ENCODE measurements at regions not wholly inside any gene's neighbourhood (a gene's known extent, or its start where the extent isn't known, plus 50 kb on each side); places are given as distances from the start of the nearest gene placed in this dataset.

DNA sequence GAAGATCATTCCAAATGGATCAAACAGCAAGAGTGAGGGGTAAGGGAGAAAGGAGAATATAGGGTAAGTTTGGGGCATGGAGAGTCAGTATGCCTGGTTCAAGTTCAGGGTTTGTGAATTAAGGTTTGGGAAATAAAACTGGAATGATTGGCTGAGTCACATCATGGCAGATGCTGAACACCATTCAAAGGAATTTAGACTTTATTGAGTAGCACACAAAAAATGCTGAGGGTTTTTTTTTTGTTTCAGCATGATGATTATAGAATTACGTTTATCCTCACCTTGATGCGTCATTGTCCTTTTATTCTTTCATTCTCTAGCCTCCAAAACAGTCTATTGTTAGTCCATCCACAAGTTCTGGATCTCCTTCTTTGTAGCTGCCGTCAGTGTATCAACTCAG, 220.0 kb upstream of the UMPS start:
- DNase-seq: no peak
- Histone ChIP-seq H3K4me3 (ENCODE audit: low read depth, low read length) (no peak overlapping the region), H3K27me3 (replicated peaks; ENCODE audit: control insufficient read depth, insufficient read depth, low read length) (no peaks in the 10 kb centered on the region), H3K9me3 (no peaks in the 10 kb centered on the region), H3K4me1 (peaks cover 10% of the 10 kb centered on the region; the same call in 1 of the 2 replicates), H3K36me3 (ENCODE audit: control insufficient read depth, insufficient read depth, low read length) (no peaks in the 10 kb centered on the region)
- Mint-ChIP-seq H3K36me3 (ENCODE audit: insufficient read depth, unreplicated experiment) (no peaks in the 10 kb centered on the region), H3K27me3 (ENCODE audit: insufficient read depth, unreplicated experiment) (peaks cover 6% of the 10 kb centered on the region), H3K9me3 (ENCODE audit: unreplicated experiment) (no peaks in the 10 kb centered on the region), H3K27ac (ENCODE audit: unreplicated experiment) (no peak overlapping the region), H3K4me3 (ENCODE audit: unreplicated experiment) (no peak overlapping the region), H3K4me1 (ENCODE audit: low read depth, unreplicated experiment) (peaks cover 9% of the 10 kb centered on the region)
- TF ChIP-seq, protein P1, sequence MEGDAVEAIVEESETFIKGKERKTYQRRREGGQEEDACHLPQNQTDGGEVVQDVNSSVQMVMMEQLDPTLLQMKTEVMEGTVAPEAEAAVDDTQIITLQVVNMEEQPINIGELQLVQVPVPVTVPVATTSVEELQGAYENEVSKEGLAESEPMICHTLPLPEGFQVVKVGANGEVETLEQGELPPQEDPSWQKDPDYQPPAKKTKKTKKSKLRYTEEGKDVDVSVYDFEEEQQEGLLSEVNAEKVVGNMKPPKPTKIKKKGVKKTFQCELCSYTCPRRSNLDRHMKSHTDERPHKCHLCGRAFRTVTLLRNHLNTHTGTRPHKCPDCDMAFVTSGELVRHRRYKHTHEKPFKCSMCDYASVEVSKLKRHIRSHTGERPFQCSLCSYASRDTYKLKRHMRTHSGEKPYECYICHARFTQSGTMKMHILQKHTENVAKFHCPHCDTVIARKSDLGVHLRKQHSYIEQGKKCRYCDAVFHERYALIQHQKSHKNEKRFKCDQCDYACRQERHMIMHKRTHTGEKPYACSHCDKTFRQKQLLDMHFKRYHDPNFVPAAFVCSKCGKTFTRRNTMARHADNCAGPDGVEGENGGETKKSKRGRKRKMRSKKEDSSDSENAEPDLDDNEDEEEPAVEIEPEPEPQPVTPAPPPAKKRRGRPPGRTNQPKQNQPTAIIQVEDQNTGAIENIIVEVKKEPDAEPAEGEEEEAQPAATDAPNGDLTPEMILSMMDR (IDR thresholded peaks at IDR 0.05; ENCODE audit: insufficient read depth in 1 of 2, low read depth in 1 of 2, low read length in 1 of 2, severe bottlenecking in 1 of 2, unreplicated experiment in 1 of 2): no peak
- BruUV-seq (replicated peaks): no TSS peak
- ChIA-PET CTCF (interaction anchor here (0.7 kb wide), 1 partner anchor 34 kb away, joined by 3 read pairs; no protein-coding TSS in a partner anchor), POLR2A (no interaction called here)
- intact Hi-C loops (cut with micrococcal nuclease; ENCODE audit: unreplicated experiment): no loop called here

DNA sequence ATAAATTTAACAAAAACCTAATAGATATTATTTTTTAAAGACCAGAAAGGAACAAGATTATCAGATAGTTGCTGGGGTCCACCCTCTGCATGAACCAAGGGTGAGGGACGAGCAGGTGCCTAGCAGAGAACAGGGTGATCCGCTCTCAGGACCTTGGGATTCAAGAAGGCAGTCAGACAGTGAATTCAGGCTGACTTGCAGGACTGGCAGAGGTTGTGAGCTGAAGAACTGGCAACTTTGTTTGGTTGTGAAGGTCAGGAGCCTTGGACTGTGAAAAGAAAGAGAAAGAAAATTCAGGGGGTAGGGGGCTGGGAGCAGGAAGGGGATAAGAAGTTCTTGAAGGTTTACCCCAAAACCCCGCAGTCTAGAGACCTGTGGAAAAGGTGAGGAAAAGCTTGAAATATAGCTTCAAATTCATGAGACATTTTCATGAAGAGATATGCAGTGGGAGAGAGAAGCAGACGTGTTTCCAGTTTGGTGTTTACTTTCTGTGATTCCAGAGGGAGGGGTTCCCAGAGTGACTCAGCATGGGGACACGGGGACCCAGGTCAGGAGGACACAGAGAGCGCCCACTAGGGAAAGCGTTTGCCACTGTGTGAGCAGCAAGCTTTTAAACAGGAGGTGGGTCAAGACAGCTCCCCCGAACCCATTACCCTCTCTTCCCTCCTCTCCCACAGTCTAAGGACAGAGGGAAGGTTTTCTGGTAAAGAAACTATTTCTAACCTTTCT, 217.2 kb upstream of the UMPS start:
- Histone ChIP-seq H3K4me3 (ENCODE audit: low read depth, low read length) (0 out of 2 replicates have a peak overlapping the region, but pooled peaks have one; percentile 7), H3K9me3 (no peaks in the 10 kb centered on the region), H3K36me3 (ENCODE audit: control insufficient read depth, insufficient read depth, low read length) (no peaks in the 10 kb centered on the region), H3K4me1 (peaks cover 10% of the 10 kb centered on the region; the same call in 1 of the 2 replicates), H3K27me3 (replicated peaks; ENCODE audit: control insufficient read depth, insufficient read depth, low read length) (no peaks in the 10 kb centered on the region)
- Mint-ChIP-seq H3K4me1 (ENCODE audit: low read depth, unreplicated experiment) (peaks cover 9% of the 10 kb centered on the region), H3K36me3 (ENCODE audit: insufficient read depth, unreplicated experiment) (no peaks in the 10 kb centered on the region), H3K27ac (ENCODE audit: unreplicated experiment) (peak overlapping the region; percentile 49), H3K9me3 (ENCODE audit: unreplicated experiment) (no peaks in the 10 kb centered on the region), H3K4me3 (ENCODE audit: unreplicated experiment) (peak overlapping the region; percentile 48), H3K27me3 (ENCODE audit: insufficient read depth, unreplicated experiment) (peaks cover 9% of the 10 kb centered on the region)
- no TSS peak for BruUV-seq (replicated peaks)
- POLR2A ChIA-PET: no interaction called here
- intact Hi-C loops (cut with micrococcal nuclease; ENCODE audit: unreplicated experiment): no loop called here
- DNase-seq: peak; percentile 60 to 65
- CTCF ChIA-PET: interaction anchor here (0.7 kb wide), 1 partner anchor 185 kb away, joined by 3 read pairs; no protein-coding TSS in a partner anchor
- TF ChIP-seq, protein P1 (IDR thresholded peaks at IDR 0.05; ENCODE audit: insufficient read depth in 1 of 2, low read depth in 1 of 2, low read length in 1 of 2, severe bottlenecking in 1 of 2, unreplicated experiment in 1 of 2): peak in 1 of 2 experiments; percentile 54

DNA sequence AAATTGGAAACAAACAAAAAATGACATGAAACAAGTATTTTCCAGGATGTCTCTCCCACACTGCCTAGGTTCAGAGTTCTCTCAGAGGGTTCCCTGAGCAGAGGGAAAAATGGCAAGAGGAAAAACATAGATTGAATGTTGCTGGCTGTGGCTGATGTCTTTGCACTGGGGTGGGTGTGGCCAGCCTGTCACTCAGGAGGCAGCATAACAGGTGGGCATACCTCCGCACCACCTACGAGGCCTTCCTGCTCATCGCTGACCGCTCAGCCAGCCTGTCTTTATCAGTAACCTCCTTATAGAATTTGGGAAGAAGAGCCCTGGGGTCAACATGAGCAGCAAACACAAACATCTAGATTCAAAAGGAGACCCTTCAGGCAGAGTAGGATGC, 216.6 kb upstream of the UMPS start:
- H3K4me1 ChIP-seq: peaks cover 10% of the 10 kb centered on the region; the same call in 1 of the 2 replicates
- peaks cover 9% of the 10 kb centered on the region for H3K4me1 Mint-ChIP-seq (ENCODE audit: low read depth, unreplicated experiment)
- no peaks in the 10 kb centered on the region for H3K9me3 ChIP-seq
- H3K27me3 Mint-ChIP-seq (ENCODE audit: insufficient read depth, unreplicated experiment): peaks cover 9% of the 10 kb centered on the region
- no peaks in the 10 kb centered on the region for H3K36me3 ChIP-seq (ENCODE audit: control insufficient read depth, insufficient read depth, low read length)
- CTCF ChIA-PET: interaction anchor here (0.7 kb wide), 1 partner anchor 186 kb away, joined by 3 read pairs; no protein-coding TSS in a partner anchor
- no peaks in the 10 kb centered on the region for H3K27me3 ChIP-seq (replicated peaks; ENCODE audit: control insufficient read depth, insufficient read depth, low read length)
- H3K4me3 Mint-ChIP-seq (ENCODE audit: unreplicated experiment): no peak overlapping the region
- H3K9me3 Mint-ChIP-seq (ENCODE audit: unreplicated experiment): no peaks in the 10 kb centered on the region
- peak overlapping the region; percentile 49 for H3K27ac Mint-ChIP-seq (ENCODE audit: unreplicated experiment)
- POLR2A ChIA-PET: no interaction called here
- TF ChIP-seq, protein P1 (IDR thresholded peaks at IDR 0.05; ENCODE audit: insufficient read depth in 1 of 2, low read depth in 1 of 2, low read length in 1 of 2, severe bottlenecking in 1 of 2, unreplicated experiment in 1 of 2): no peak
- intact Hi-C loops (cut with micrococcal nuclease; ENCODE audit: unreplicated experiment): no loop called here
- DNase-seq: no peak
- H3K36me3 Mint-ChIP-seq (ENCODE audit: insufficient read depth, unreplicated experiment): no peaks in the 10 kb centered on the region
- no peak overlapping the region for H3K4me3 ChIP-seq (ENCODE audit: low read depth, low read length)
- BruUV-seq (replicated peaks): no TSS peak
